ENCODE measurements at regions not wholly inside any gene's neighbourhood (a gene's known extent, or its start where the extent isn't known, plus 50 kb on each side); places are given as distances from the start of the nearest gene placed in this dataset.

GRCh38 chr13:103996733-103997132 is 930.5 kb upstream of the SLC10A2 start:
- intact Hi-C loops (cut with DNase I): no loop called here
- WGBS, 2 donors: 75 to 77% methylated on average over 4 of the region's 4 CpGs

GRCh38 chr13:103983948-103984347 is 917.7 kb upstream of the SLC10A2 start:
- 95 to 96% methylated on average over 3 of the region's 3 CpGs for WGBS, 2 donors
- no peak for DNase-seq
- intact Hi-C loops (cut with DNase I): no loop called here

More at GRCh38 chr13:103996733-103997132, 930.5 kb upstream of the SLC10A2 start:
- H3K27ac ChIP-seq: no peak overlapping the region
- no peaks in the 10 kb centered on the region for H3K9me3 ChIP-seq
- no peak overlapping the region for H3K4me3 ChIP-seq (replicated peaks in 1 of 3)
- H3K4me1 ChIP-seq: no peaks in the 10 kb centered on the region
- TF ChIP-seq CTCF (IDR thresholded peaks at IDR 0.05) (no peak), POLR2A (IDR thresholded peaks at IDR 0.05) (no peak)
- DNase-seq: no peak
- H3K36me3 ChIP-seq: no peaks in the 10 kb centered on the region
- no peaks in the 10 kb centered on the region for H3K27me3 ChIP-seq

GRCh38 chr13:103976371-103976770 is 910.2 kb upstream of the SLC10A2 start:
- intact Hi-C loops (cut with DNase I): no loop called here
- WGBS, 2 donors: 76 to 79% methylated on average over 1 of the region's 1 CpG
- no peak overlapping the region for H3K4me3 ChIP-seq (replicated peaks in 1 of 3)
- H3K27ac ChIP-seq: no peak overlapping the region
- no peaks in the 10 kb centered on the region for H3K36me3 ChIP-seq
- no peak for TF ChIP-seq CTCF (IDR thresholded peaks at IDR 0.05)
- no peak for TF ChIP-seq POLR2A (IDR thresholded peaks at IDR 0.05)
- no peaks in the 10 kb centered on the region for H3K9me3 ChIP-seq
- no peak for DNase-seq
- H3K27me3 ChIP-seq: no peaks in the 10 kb centered on the region
- no peaks in the 10 kb centered on the region for H3K4me1 ChIP-seq

More at GRCh38 chr13:103983948-103984347, 917.7 kb upstream of the SLC10A2 start:
- Histone ChIP-seq H3K36me3 (no peaks in the 10 kb centered on the region), H3K27ac (no peak overlapping the region), H3K9me3 (no peaks in the 10 kb centered on the region), H3K4me1 (no peaks in the 10 kb centered on the region), H3K4me3 (replicated peaks in 1 of 3) (no peak overlapping the region), H3K27me3 (no peaks in the 10 kb centered on the region)
- no peak for TF ChIP-seq POLR2A (IDR thresholded peaks at IDR 0.05)
- no peak for TF ChIP-seq CTCF (IDR thresholded peaks at IDR 0.05)

- Histone ChIP-seq H3K4me3 (replicated peaks in 1 of 3) (no peak overlapping the region), H3K27ac (no peak overlapping the region), H3K9me3 (no peaks in the 10 kb centered on the region), H3K4me1 (no peaks in the 10 kb centered on the region), H3K36me3 (no peaks in the 10 kb centered on the region), H3K27me3 (no peaks in the 10 kb centered on the region)
- DNase-seq: no peak
- no peak for TF ChIP-seq CTCF (IDR thresholded peaks at IDR 0.05)
- no peak for TF ChIP-seq POLR2A (IDR thresholded peaks at IDR 0.05)
- WGBS, 2 donors: 90 to 92% methylated on average over 1 of the region's 1 CpG
- intact Hi-C loops (cut with DNase I): no loop called here
These were observed 907.5 kb upstream of the SLC10A2 start for GRCh38 chr13:103973740-103974139.

GRCh38 chr13:103969520-103970050 is 903.4 kb upstream of the SLC10A2 start:
- 73 to 78% methylated on average over 4 of the region's 4 CpGs for WGBS, 2 donors
- DNase-seq: no peak
- H3K4me1 ChIP-seq: no peaks in the 10 kb centered on the region
- no peak overlapping the region for H3K4me3 ChIP-seq (replicated peaks in 1 of 3)
- H3K27me3 ChIP-seq: no peaks in the 10 kb centered on the region
- H3K27ac ChIP-seq: no peak overlapping the region
- TF ChIP-seq POLR2A (IDR thresholded peaks at IDR 0.05) (no peak), CTCF (IDR thresholded peaks at IDR 0.05) (no peak)
- H3K9me3 ChIP-seq: no peaks in the 10 kb centered on the region
- intact Hi-C loops (cut with DNase I): no loop called here
- no peaks in the 10 kb centered on the region for H3K36me3 ChIP-seq

Measured in thyroid gland (tissue), 4 donors.